GM12875 (cell line): ENCODE measurements at regions not wholly inside any gene's neighbourhood (a gene's known extent, or its start where the extent isn't known, plus 50 kb on each side); places are given as distances from the start of the nearest gene placed in this dataset.

Experiments used
- H3K4me3 ChIP-seq: one replicate; pipeline ENCODE4 v1.5.1; 2011; ENCODE audit warnings: low read depth, low read length, control low read depth
- CTCF ChIP-seq: IDR thresholded peaks from 2 replicates; pipeline ENCODE4 v1.5.1; 2011; ENCODE audit warnings: low read depth, mild to moderate bottlenecking, control low read depth, inconsistent platforms, low read length, moderate library complexity, borderline replicate concordance; ENCODE audit not compliant: insufficient read depth

- TF ChIP-seq CTCF, result no peak
- H3K4me3 ChIP-seq, result no peak overlapping the region
Measured at GRCh38 chr6:165910184-165910966, 247.3 kb upstream of the PDE10A start.

GRCh38 chr6:165906736-165907135 lies 243.7 kb upstream of the PDE10A start:
- H3K4me3 ChIP-seq, result no peak overlapping the region
- no peak for TF ChIP-seq CTCF

GRCh38 chr6:165905744-165906143 lies 242.7 kb upstream of the PDE10A start:
- no peak overlapping the region for H3K4me3 ChIP-seq
- TF ChIP-seq CTCF, result no peak

- no peak for TF ChIP-seq CTCF
Measured at GRCh38 chr6:165900970-165901369, 237.9 kb upstream of the PDE10A start.

GRCh38 chr6:165899611-165900010 lies 236.6 kb upstream of the PDE10A start:
- H3K4me3 ChIP-seq, result no peak overlapping the region
- no peak for TF ChIP-seq CTCF

More at GRCh38 chr6:165900970-165901369, 237.9 kb upstream of the PDE10A start:
- no peak overlapping the region for H3K4me3 ChIP-seq

- TF ChIP-seq CTCF, result no peak
- H3K4me3 ChIP-seq, result no peak overlapping the region
Measured at GRCh38 chr6:165895421-165896165, 232.6 kb upstream of the PDE10A start.
